ENCODE measurements at regions not wholly inside any gene's neighbourhood (a gene's known extent, or its start where the extent isn't known, plus 50 kb on each side); places are given as distances from the start of the nearest gene placed in this dataset.

- TF ChIP-seq POLR2A (IDR thresholded peaks at IDR 0.05) (no peak), CTCF (IDR thresholded peaks at IDR 0.05 in 4 of 5, conservative IDR thresholded peaks at IDR 0.05 in 1 of 5) (no peak)
Observed at GRCh38 chr6:80464901-80465300, 358.4 kb downstream of the BCKDHB start.

Measured in gastrocnemius medialis (tissue), 4 donors.